Ishikawa (cell line): ENCODE measurements at regions not wholly inside any gene's neighbourhood (a gene's known extent, or its start where the extent isn't known, plus 50 kb on each side); places are given as distances from the start of the nearest gene placed in this dataset.

Source experiments
- FOXM1 ChIP-seq: IDR thresholded peaks from 2 replicates; pipeline ENCODE4 v1.6.1; 2012; ENCODE audit warnings: low read depth, borderline replicate concordance
- RAD21 ChIP-seq: IDR thresholded peaks from 2 replicates; pipeline ENCODE4 v1.6.1; 2012; ENCODE audit warnings: low read depth
- TEAD4 ChIP-seq: IDR thresholded peaks from 2 replicates; pipeline ENCODE4 v1.6.1; 2012
- TF ChIP-seq, protein P1 (sequence below): IDR thresholded peaks from 2 replicates; pipeline ENCODE4 v1.6.1; 2012
- TF ChIP-seq, protein P2 (sequence below): IDR thresholded peaks from 2 replicates; pipeline ENCODE4 v1.6.1; 2012; ENCODE audit warnings: low read depth, mild to moderate bottlenecking

DNA sequence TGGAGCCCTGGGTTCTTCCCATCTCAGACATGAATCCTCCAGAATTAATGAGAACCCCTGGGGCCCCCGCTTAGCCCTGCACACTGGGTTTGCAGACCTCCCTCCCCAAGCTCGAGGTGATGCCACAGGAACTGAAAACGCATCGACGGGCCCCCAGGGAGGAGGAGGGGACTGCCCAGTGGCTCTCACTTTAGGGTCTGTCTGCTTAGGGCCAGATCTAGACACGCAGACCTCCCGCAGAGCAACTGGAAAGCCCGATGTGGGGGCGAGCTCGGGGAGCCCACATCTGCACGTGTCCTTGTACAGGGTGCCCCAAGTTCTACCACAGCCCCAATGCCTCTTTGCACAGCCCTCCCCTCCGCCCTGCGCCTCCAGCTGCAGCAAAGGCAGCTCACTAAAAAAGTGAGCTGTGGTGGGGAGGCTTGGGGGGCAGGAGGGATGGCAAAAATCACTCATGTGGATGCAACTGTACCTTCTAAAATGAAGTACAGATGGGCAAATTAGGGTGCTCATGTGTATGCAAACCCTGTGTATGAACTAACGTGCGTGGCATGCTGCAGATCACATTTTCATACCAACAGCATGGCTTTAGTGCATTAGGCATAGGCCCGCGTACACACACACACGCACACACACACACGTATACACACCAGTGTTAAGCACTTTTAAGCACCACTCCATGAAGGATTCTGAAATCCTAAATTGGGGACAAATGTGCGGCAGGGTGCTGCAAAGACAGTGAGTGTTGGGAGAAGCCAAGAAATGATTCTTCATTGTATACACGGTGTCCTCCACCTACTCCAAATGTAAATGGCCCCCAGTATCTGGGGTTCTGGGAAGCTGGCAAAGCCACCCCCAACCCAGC is 99.9 kb upstream of the MAP1LC3B2 start:
- TF ChIP-seq, protein P1, sequence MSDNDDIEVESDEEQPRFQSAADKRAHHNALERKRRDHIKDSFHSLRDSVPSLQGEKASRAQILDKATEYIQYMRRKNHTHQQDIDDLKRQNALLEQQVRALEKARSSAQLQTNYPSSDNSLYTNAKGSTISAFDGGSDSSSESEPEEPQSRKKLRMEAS, result no peak
- TF ChIP-seq TEAD4 (no peak), RAD21 (no peak), FOXM1 (no peak)
- TF ChIP-seq, protein P2, sequence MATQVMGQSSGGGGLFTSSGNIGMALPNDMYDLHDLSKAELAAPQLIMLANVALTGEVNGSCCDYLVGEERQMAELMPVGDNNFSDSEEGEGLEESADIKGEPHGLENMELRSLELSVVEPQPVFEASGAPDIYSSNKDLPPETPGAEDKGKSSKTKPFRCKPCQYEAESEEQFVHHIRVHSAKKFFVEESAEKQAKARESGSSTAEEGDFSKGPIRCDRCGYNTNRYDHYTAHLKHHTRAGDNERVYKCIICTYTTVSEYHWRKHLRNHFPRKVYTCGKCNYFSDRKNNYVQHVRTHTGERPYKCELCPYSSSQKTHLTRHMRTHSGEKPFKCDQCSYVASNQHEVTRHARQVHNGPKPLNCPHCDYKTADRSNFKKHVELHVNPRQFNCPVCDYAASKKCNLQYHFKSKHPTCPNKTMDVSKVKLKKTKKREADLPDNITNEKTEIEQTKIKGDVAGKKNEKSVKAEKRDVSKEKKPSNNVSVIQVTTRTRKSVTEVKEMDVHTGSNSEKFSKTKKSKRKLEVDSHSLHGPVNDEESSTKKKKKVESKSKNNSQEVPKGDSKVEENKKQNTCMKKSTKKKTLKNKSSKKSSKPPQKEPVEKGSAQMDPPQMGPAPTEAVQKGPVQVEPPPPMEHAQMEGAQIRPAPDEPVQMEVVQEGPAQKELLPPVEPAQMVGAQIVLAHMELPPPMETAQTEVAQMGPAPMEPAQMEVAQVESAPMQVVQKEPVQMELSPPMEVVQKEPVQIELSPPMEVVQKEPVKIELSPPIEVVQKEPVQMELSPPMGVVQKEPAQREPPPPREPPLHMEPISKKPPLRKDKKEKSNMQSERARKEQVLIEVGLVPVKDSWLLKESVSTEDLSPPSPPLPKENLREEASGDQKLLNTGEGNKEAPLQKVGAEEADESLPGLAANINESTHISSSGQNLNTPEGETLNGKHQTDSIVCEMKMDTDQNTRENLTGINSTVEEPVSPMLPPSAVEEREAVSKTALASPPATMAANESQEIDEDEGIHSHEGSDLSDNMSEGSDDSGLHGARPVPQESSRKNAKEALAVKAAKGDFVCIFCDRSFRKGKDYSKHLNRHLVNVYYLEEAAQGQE, result no peak
